ENCODE measurements at regions not wholly inside any gene's neighbourhood (a gene's known extent, or its start where the extent isn't known, plus 50 kb on each side); places are given as distances from the start of the nearest gene placed in this dataset.

DNA sequence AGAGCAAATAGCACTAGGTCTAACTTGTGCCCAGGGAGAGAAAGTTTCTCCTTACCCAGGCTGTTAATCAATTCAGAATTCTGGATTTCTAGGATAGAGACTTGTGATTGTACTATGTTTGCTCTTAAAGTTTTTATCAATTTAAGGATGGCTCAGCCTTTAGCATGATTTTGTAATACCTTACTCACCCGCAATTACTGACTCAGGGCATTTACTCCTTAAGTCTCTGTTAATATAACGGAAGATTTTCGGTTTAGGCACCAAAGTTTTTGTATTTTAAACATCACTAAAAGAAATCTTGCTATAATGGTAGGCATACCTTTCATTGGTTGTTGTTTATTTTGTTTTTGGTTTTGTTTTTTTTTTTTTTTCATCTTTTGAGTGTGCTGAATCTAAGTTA is 358.2 kb downstream of the RBM43 start:
- Histone ChIP-seq H3K27ac (ENCODE audit: low read length) (no peak overlapping the region), H3K4me3 (ENCODE audit: low read length) (no peak overlapping the region), H3K4me2 (ENCODE audit: low read depth, low read length) (no peak overlapping the region), H4K20me1 (ENCODE audit: insufficient read depth, low read length) (no peaks in the 10 kb centered on the region), H3K4me1 (ENCODE audit: low read length) (0 out of 2 replicates have a peak, but pooled peaks cover 5% of the 10 kb centered on the region), H3F3A (ENCODE audit: insufficient read depth, low read length) (no peaks in the 10 kb centered on the region), H3K36me3 (replicated peaks; ENCODE audit: insufficient read depth, low read length) (no peaks in the 10 kb centered on the region), H3K9me3 (replicated peaks; ENCODE audit: insufficient read depth, low read length) (no peaks in the 10 kb centered on the region), H3K9me2 (replicated peaks; ENCODE audit: insufficient read depth, low read length) (no peaks in the 10 kb centered on the region), H3K27me3 (replicated peaks; ENCODE audit: insufficient read depth, low read length) (no peaks in the 10 kb centered on the region), H3K79me2 (ENCODE audit: low read length) (no peaks in the 10 kb centered on the region), H2AFZ (ENCODE audit: low read length) (no peak overlapping the region), H3K9ac (ENCODE audit: low read length) (no peak overlapping the region)
- TF ChIP-seq, protein P1, sequence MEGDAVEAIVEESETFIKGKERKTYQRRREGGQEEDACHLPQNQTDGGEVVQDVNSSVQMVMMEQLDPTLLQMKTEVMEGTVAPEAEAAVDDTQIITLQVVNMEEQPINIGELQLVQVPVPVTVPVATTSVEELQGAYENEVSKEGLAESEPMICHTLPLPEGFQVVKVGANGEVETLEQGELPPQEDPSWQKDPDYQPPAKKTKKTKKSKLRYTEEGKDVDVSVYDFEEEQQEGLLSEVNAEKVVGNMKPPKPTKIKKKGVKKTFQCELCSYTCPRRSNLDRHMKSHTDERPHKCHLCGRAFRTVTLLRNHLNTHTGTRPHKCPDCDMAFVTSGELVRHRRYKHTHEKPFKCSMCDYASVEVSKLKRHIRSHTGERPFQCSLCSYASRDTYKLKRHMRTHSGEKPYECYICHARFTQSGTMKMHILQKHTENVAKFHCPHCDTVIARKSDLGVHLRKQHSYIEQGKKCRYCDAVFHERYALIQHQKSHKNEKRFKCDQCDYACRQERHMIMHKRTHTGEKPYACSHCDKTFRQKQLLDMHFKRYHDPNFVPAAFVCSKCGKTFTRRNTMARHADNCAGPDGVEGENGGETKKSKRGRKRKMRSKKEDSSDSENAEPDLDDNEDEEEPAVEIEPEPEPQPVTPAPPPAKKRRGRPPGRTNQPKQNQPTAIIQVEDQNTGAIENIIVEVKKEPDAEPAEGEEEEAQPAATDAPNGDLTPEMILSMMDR (IDR thresholded peaks at IDR 0.05; ENCODE audit: low read length): no peak
- TF ChIP-seq EZH2 (optimal IDR thresholded peaks at IDR 0.05; ENCODE audit: low read depth, low read length) (no peak), EZH2phosphoT487 (IDR thresholded peaks at IDR 0.05; ENCODE audit: low read length) (no peak)
- no peak for DNase-seq

DNA sequence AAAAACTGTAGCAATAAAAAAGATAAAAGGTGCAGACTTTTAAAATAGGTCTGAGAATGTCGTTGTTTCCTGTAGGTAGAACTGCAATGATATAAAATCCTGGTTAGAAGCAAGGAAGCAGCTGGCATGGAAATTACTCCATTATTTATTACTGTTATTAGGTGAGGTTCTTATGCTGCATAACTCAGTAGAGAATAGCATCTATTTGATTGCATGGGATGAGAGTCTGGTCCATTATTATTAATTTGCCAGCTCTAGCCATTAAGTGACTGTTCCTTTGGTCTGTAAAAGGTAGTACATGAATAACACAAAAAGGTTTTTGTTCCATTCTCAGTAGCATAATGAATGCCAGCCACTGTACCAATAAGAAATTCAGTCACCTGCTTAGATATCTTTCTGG is 358.6 kb downstream of the RBM43 start:
- Histone ChIP-seq H3F3A (ENCODE audit: insufficient read depth, low read length) (no peaks in the 10 kb centered on the region), H3K9me2 (replicated peaks; ENCODE audit: insufficient read depth, low read length) (no peaks in the 10 kb centered on the region), H3K4me3 (ENCODE audit: low read length) (no peak overlapping the region), H3K9me3 (replicated peaks; ENCODE audit: insufficient read depth, low read length) (no peaks in the 10 kb centered on the region), H3K9ac (ENCODE audit: low read length) (no peak overlapping the region), H3K27ac (ENCODE audit: low read length) (no peak overlapping the region), H3K4me2 (ENCODE audit: low read depth, low read length) (no peak overlapping the region), H3K27me3 (replicated peaks; ENCODE audit: insufficient read depth, low read length) (no peaks in the 10 kb centered on the region), H2AFZ (ENCODE audit: low read length) (no peak overlapping the region), H3K4me1 (ENCODE audit: low read length) (0 out of 2 replicates have a peak, but pooled peaks cover under 1% of the 10 kb centered on the region), H3K79me2 (ENCODE audit: low read length) (no peaks in the 10 kb centered on the region), H3K36me3 (replicated peaks; ENCODE audit: insufficient read depth, low read length) (no peaks in the 10 kb centered on the region), H4K20me1 (ENCODE audit: insufficient read depth, low read length) (no peaks in the 10 kb centered on the region)
- DNase-seq: no peak
- TF ChIP-seq EZH2 (optimal IDR thresholded peaks at IDR 0.05; ENCODE audit: low read depth, low read length): no peak
- no peak for TF ChIP-seq EZH2phosphoT487 (IDR thresholded peaks at IDR 0.05; ENCODE audit: low read length)
- TF ChIP-seq, protein P1 (IDR thresholded peaks at IDR 0.05; ENCODE audit: low read length): no peak

DNA sequence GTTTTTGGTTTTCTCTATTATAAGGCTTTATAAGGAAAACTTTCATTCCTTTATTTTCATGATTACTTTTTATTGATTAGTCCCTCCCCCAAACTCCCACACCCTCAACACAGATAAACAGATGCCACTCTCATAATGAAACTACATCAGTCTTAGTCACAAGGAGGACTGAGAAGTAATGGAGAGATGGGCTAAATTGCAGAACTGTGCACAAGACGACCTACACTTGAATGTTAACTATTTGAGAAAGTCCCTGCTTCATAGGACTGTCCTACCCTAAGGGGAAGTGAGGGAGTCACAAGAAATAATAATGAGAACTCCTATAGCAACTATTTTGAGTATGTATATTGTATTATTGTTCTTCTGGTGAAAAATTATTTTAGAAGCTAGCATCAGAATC is 360.8 kb downstream of the RBM43 start:
- no peaks in the 10 kb centered on the region for H3K36me3 ChIP-seq (replicated peaks; ENCODE audit: insufficient read depth, low read length)
- H3F3A ChIP-seq (ENCODE audit: insufficient read depth, low read length): no peaks in the 10 kb centered on the region
- TF ChIP-seq EZH2phosphoT487 (IDR thresholded peaks at IDR 0.05; ENCODE audit: low read length): no peak
- no peak for TF ChIP-seq EZH2 (optimal IDR thresholded peaks at IDR 0.05; ENCODE audit: low read depth, low read length)
- no peak overlapping the region for H3K9ac ChIP-seq (ENCODE audit: low read length)
- no peaks in the 10 kb centered on the region for H3K9me3 ChIP-seq (replicated peaks; ENCODE audit: insufficient read depth, low read length)
- H3K27ac ChIP-seq (ENCODE audit: low read length): no peak overlapping the region
- no peak overlapping the region for H2AFZ ChIP-seq (ENCODE audit: low read length)
- DNase-seq: no peak
- no peak overlapping the region for H3K4me2 ChIP-seq (ENCODE audit: low read depth, low read length)
- no peak overlapping the region for H3K4me3 ChIP-seq (ENCODE audit: low read length)
- no peaks in the 10 kb centered on the region for H3K79me2 ChIP-seq (ENCODE audit: low read length)
- H3K27me3 ChIP-seq (replicated peaks; ENCODE audit: insufficient read depth, low read length): no peaks in the 10 kb centered on the region
- no peaks in the 10 kb centered on the region for H3K4me1 ChIP-seq (ENCODE audit: low read length)
- H3K9me2 ChIP-seq (replicated peaks; ENCODE audit: insufficient read depth, low read length): no peaks in the 10 kb centered on the region
- no peaks in the 10 kb centered on the region for H4K20me1 ChIP-seq (ENCODE audit: insufficient read depth, low read length)

DNA sequence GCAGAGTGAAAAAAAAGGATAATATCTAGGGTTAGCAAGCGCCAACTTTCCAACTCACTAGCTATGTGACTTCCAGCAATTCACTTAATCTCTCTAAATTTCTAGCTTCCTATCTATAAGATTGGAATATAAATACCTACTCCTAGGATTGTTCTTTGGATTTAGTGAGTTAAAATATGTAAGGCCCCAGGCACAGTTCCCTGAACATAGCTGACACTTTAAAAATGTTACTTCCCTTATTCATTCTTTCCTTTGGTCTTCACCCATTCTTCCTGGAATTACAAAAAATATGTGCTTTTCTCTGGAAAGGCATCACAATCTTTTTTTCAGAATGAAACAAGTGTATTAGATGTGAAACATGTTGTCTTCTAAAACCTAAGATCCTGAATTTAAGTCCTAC is 365.7 kb downstream of the RBM43 start:
- Histone ChIP-seq H3K9me3 (replicated peaks; ENCODE audit: insufficient read depth, low read length) (no peaks in the 10 kb centered on the region), H3K27me3 (replicated peaks; ENCODE audit: insufficient read depth, low read length) (no peaks in the 10 kb centered on the region), H2AFZ (ENCODE audit: low read length) (no peak overlapping the region), H3K9ac (ENCODE audit: low read length) (no peak overlapping the region), H4K20me1 (ENCODE audit: insufficient read depth, low read length) (no peaks in the 10 kb centered on the region), H3K27ac (ENCODE audit: low read length) (no peak overlapping the region), H3K79me2 (ENCODE audit: low read length) (no peaks in the 10 kb centered on the region), H3K4me3 (ENCODE audit: low read length) (no peak overlapping the region), H3F3A (ENCODE audit: insufficient read depth, low read length) (no peaks in the 10 kb centered on the region), H3K9me2 (replicated peaks; ENCODE audit: insufficient read depth, low read length) (no peaks in the 10 kb centered on the region), H3K4me2 (ENCODE audit: low read depth, low read length) (no peak overlapping the region), H3K4me1 (ENCODE audit: low read length) (no peaks in the 10 kb centered on the region), H3K36me3 (replicated peaks; ENCODE audit: insufficient read depth, low read length) (no peaks in the 10 kb centered on the region)
- DNase-seq: no peak
- TF ChIP-seq, protein P1 (IDR thresholded peaks at IDR 0.05; ENCODE audit: low read length): no peak
- TF ChIP-seq EZH2phosphoT487 (IDR thresholded peaks at IDR 0.05; ENCODE audit: low read length) (no peak), EZH2 (optimal IDR thresholded peaks at IDR 0.05; ENCODE audit: low read depth, low read length) (no peak)
